ENCODE measurements at regions not wholly inside any gene's neighbourhood (a gene's known extent, or its start where the extent isn't known, plus 50 kb on each side); places are given as distances from the start of the nearest gene placed in this dataset.

GRCh38 chr9:86624630-86625029 lies 270.4 kb upstream of the TUT7 start:
- TF ChIP-seq, protein P1, sequence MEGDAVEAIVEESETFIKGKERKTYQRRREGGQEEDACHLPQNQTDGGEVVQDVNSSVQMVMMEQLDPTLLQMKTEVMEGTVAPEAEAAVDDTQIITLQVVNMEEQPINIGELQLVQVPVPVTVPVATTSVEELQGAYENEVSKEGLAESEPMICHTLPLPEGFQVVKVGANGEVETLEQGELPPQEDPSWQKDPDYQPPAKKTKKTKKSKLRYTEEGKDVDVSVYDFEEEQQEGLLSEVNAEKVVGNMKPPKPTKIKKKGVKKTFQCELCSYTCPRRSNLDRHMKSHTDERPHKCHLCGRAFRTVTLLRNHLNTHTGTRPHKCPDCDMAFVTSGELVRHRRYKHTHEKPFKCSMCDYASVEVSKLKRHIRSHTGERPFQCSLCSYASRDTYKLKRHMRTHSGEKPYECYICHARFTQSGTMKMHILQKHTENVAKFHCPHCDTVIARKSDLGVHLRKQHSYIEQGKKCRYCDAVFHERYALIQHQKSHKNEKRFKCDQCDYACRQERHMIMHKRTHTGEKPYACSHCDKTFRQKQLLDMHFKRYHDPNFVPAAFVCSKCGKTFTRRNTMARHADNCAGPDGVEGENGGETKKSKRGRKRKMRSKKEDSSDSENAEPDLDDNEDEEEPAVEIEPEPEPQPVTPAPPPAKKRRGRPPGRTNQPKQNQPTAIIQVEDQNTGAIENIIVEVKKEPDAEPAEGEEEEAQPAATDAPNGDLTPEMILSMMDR (IDR thresholded peaks at IDR 0.05; ENCODE audit: low read depth, low read length, poor library complexity, severe bottlenecking), result no peak
- TF ChIP-seq EZH2phosphoT487 (IDR thresholded peaks at IDR 0.05; ENCODE audit: borderline replicate concordance, low read length), result no peak

Data from DOHH2 (cell line).